ENCODE measurements at regions not wholly inside any gene's neighbourhood (a gene's known extent, or its start where the extent isn't known, plus 50 kb on each side); places are given as distances from the start of the nearest gene placed in this dataset.
"Not testable (repeated sequence)": the region's sequence is repeated elsewhere in the genome, so short reads cannot be mapped to it uniquely, and the experiment has no call there.

GRCh38 chr3:181534781-181535221 is 176.9 kb upstream of the SOX2 start:
- no peak for DNase-seq (ENCODE audit: low spot score)

GRCh38 chr3:181533811-181534210 is 177.9 kb upstream of the SOX2 start:
- no peak for DNase-seq (ENCODE audit: low spot score)

GRCh38 chr3:181530584-181530983 is 181.1 kb upstream of the SOX2 start:
- DNase-seq (ENCODE audit: low spot score) = no peak

GRCh38 chr3:181521831-181522230 is 189.9 kb upstream of the SOX2 start:
- DNase-seq (ENCODE audit: low spot score) = no peak

GRCh38 chr3:181518222-181518621 is 193.5 kb upstream of the SOX2 start:
- no peak for DNase-seq (ENCODE audit: low spot score)

- DNase-seq (ENCODE audit: low spot score) = no peak
These were observed 198.9 kb upstream of the SOX2 start for GRCh38 chr3:181512787-181513186.

GRCh38 chr3:181510500-181510899 is 201.2 kb upstream of the SOX2 start:
- DNase-seq (ENCODE audit: low spot score) = no peak

GRCh38 chr3:181497358-181497757 is 214.4 kb upstream of the SOX2 start:
- no peak for DNase-seq (ENCODE audit: low spot score)

GRCh38 chr3:181493423-181493822 is 218.3 kb upstream of the SOX2 start:
- DNase-seq (ENCODE audit: low spot score) = no peak

GRCh38 chr3:181488536-181488935 is 223.2 kb upstream of the SOX2 start:
- no peak for DNase-seq (ENCODE audit: low spot score)

GRCh38 chr3:181487236-181487978 is 224.3 kb upstream of the SOX2 start:
- no peak for DNase-seq (ENCODE audit: low spot score)

- no peak for DNase-seq (ENCODE audit: low spot score)
These were observed 225.4 kb upstream of the SOX2 start for GRCh38 chr3:181486141-181486885.

- DNase-seq (ENCODE audit: low spot score) = no peak
These were observed 227.7 kb upstream of the SOX2 start for GRCh38 chr3:181484026-181484425.

GRCh38 chr3:181475146-181475545 is 236.6 kb upstream of the SOX2 start:
- not testable (repeated sequence) for DNase-seq (ENCODE audit: low spot score)

GRCh38 chr3:181470349-181470748 is 241.4 kb upstream of the SOX2 start:
- DNase-seq (ENCODE audit: low spot score) = no peak

GRCh38 chr3:181464033-181464694 is 247.6 kb upstream of the SOX2 start:
- DNase-seq (ENCODE audit: low spot score) = no peak

- DNase-seq (ENCODE audit: low spot score) = no peak
These were observed 250.3 kb upstream of the SOX2 start for GRCh38 chr3:181461381-181461780.

- DNase-seq (ENCODE audit: low spot score) = no peak
These were observed 252.2 kb upstream of the SOX2 start for GRCh38 chr3:181459516-181459915.

GRCh38 chr3:181458857-181459256 is 252.9 kb upstream of the SOX2 start:
- DNase-seq (ENCODE audit: low spot score) = no peak

- no peak for DNase-seq (ENCODE audit: low spot score)
These were observed 254.0 kb upstream of the SOX2 start for GRCh38 chr3:181457756-181458155.

- DNase-seq (ENCODE audit: low spot score) = no peak
These were observed 254.5 kb upstream of the SOX2 start for GRCh38 chr3:181457190-181457589.

GRCh38 chr3:181455276-181455675 is 256.4 kb upstream of the SOX2 start:
- DNase-seq (ENCODE audit: low spot score) = no peak

All from HT-29 (cell line).